Neural crest cell (in vitro differentiated cells): ENCODE measurements at regions not wholly inside any gene's neighbourhood (a gene's known extent, or its start where the extent isn't known, plus 50 kb on each side); places are given as distances from the start of the nearest gene placed in this dataset.

ENCODE experiments used
- DNase-seq: peaks from one replicate; pipeline ENCODE4 v3.0.0; 2021; ENCODE audit warnings: low read depth, mixed read lengths, low spot score
- H3K27ac Mint-ChIP-seq: one replicate; pipeline ENCODE4 v1.8.0; 2021; ENCODE audit warnings: mild to moderate bottlenecking, mixed read lengths; ENCODE audit not compliant: unreplicated experiment
- H3K27me3 Mint-ChIP-seq: 2 replicates; pipeline ENCODE4 v1.8.0; 2021; ENCODE audit warnings: low read depth, mild to moderate bottlenecking, mixed read lengths
- H3K36me3 Mint-ChIP-seq: 2 replicates; pipeline ENCODE4 v1.8.0; 2021; ENCODE audit warnings: low read depth, mild to moderate bottlenecking, mixed read lengths
- H3K4me1 Mint-ChIP-seq: 2 replicates; pipeline ENCODE4 v1.8.0; 2021; ENCODE audit warnings: mixed read lengths
- H3K4me3 Mint-ChIP-seq: one replicate; pipeline ENCODE4 v1.8.0; 2021; ENCODE audit warnings: mild to moderate bottlenecking, mixed read lengths
- H3K9me3 Mint-ChIP-seq: 2 replicates; pipeline ENCODE4 v1.8.0; 2021; ENCODE audit warnings: mixed read lengths
- TF ChIP-seq, protein P1 (sequence below): fragments of 200-600 bp; sonication (generic); conservative IDR thresholded peaks from 2 replicates; pipeline ENCODE4 v1.5.0; 2021; ENCODE audit warnings: antibody characterized with exemption, mild to moderate bottlenecking

DNA sequence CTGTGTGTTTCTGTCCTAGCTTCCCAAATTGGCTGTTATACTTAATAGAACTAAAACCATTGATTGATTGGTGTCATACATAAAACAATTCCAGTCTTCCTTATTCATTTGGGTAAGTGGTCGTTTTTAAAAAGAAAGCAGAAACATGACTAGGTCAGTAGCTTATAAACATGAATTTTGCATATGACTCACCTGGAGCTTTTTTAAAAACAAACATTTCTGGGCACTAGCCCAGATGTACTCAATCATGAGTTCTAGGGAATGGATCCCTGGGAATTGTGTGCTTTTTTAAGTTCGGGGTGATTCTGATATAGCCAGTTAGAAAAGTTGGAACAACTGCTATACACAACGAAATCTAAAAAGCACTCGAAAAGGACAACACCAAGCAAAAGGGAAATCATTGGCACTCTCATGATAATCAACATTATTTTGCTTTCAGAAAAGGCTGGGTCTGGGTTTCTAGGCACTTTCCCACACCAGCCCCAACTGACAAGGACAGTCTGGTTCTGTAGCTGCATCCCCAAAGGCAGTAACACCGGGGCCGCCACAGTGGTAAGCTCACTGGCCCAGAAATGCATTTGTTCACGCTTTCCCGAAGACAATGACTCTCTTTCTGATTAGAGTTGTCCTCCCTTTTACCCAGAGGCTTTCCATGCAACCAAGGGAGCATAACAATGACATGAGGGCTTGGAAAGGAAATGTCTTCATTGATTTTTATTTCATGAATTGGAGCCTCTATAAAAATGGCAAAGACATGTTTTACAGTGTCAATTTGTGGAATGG, 664.9 kb upstream of the WWC1 start:
- Mint-ChIP-seq H3K4me1 (peaks cover 23% of the 10 kb centered on the region), H3K27me3 (no peaks in the 10 kb centered on the region), H3K4me3 (no peak overlapping the region)

DNA sequence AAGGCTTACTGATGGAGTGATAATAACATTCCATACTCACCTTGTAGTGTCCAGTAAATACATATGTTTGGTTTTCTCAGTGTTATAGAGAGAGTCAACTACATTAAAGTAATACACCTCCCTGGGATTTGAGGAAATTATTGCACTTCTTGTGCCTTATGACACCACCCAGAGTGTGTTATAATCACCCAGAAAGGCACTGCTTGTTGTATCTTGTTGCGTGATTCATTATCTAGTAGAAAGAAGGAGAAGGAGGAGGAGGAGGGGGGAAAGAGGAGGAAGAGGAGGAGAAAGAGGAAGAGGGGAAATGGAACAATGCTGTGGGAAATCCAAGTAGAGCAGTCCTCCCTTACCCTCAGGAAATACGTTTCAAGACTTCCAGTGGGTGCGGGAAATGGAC, 661.8 kb upstream of the WWC1 start:
- H3K9me3 Mint-ChIP-seq: no peaks in the 10 kb centered on the region
- no peaks in the 10 kb centered on the region for H3K36me3 Mint-ChIP-seq
- DNase-seq: no peak
- H3K4me3 Mint-ChIP-seq: no peak overlapping the region
- no peak overlapping the region for H3K27ac Mint-ChIP-seq
- H3K27me3 Mint-ChIP-seq: no peaks in the 10 kb centered on the region
- TF ChIP-seq, protein P1, sequence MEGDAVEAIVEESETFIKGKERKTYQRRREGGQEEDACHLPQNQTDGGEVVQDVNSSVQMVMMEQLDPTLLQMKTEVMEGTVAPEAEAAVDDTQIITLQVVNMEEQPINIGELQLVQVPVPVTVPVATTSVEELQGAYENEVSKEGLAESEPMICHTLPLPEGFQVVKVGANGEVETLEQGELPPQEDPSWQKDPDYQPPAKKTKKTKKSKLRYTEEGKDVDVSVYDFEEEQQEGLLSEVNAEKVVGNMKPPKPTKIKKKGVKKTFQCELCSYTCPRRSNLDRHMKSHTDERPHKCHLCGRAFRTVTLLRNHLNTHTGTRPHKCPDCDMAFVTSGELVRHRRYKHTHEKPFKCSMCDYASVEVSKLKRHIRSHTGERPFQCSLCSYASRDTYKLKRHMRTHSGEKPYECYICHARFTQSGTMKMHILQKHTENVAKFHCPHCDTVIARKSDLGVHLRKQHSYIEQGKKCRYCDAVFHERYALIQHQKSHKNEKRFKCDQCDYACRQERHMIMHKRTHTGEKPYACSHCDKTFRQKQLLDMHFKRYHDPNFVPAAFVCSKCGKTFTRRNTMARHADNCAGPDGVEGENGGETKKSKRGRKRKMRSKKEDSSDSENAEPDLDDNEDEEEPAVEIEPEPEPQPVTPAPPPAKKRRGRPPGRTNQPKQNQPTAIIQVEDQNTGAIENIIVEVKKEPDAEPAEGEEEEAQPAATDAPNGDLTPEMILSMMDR: no peak
- H3K4me1 Mint-ChIP-seq: peaks cover 20% of the 10 kb centered on the region

More for the DNA sequence above, 664.9 kb upstream of the WWC1 start:
- no peak for DNase-seq
- H3K36me3 Mint-ChIP-seq: no peaks in the 10 kb centered on the region
- no peaks in the 10 kb centered on the region for H3K9me3 Mint-ChIP-seq
- TF ChIP-seq, protein P1: no peak
- H3K27ac Mint-ChIP-seq: no peak overlapping the region

DNA sequence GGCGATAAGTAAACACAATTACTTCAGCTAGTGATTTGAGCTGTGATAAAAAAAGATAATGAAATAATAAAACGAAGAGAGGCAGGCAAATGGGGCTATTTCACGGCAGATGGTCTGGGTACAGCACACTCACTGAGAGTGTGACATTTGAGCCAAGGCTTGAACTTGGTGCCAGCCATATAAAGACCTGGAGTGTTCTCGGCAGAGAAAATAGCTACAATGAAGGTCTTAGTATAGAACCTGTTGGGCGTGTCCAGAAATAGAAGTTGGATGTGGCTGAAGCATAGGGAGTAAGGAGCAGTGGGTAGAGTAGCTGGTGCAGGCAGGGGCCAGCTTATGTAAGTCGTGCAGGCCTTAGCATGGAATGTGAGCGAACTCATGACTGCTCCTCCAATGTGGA, 660.3 kb upstream of the WWC1 start:
- Mint-ChIP-seq H3K36me3 (no peaks in the 10 kb centered on the region), H3K4me1 (peaks cover 20% of the 10 kb centered on the region), H3K4me3 (no peak overlapping the region), H3K27me3 (no peaks in the 10 kb centered on the region), H3K9me3 (no peaks in the 10 kb centered on the region), H3K27ac (no peak overlapping the region)
- no peak for DNase-seq
- TF ChIP-seq, protein P1: no peak

DNA sequence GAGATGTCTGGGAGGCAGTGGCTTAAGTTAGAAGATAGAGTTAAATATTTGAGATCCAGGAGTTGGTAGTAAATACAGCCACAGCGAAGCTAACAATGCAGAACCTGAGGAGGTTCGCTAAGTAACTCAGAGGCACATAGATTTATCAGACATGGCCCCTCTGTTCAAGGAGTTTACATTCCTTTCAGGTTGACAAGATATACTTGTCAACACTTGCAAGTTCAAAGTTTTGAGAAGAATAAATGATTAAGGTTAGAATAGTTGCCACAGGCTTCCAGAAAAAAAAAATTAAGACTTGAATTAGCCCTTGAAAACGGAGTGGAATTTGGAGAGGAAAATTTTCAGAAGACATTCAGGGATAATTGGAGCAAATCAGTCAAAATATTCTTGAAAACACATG, 658.3 kb upstream of the WWC1 start:
- no peak overlapping the region for H3K4me3 Mint-ChIP-seq
- H3K27me3 Mint-ChIP-seq: no peaks in the 10 kb centered on the region
- no peaks in the 10 kb centered on the region for H3K36me3 Mint-ChIP-seq
- no peak overlapping the region for H3K27ac Mint-ChIP-seq
- no peak for DNase-seq
- H3K9me3 Mint-ChIP-seq: no peaks in the 10 kb centered on the region
- TF ChIP-seq, protein P1: no peak
- peaks cover 10% of the 10 kb centered on the region for H3K4me1 Mint-ChIP-seq

DNA sequence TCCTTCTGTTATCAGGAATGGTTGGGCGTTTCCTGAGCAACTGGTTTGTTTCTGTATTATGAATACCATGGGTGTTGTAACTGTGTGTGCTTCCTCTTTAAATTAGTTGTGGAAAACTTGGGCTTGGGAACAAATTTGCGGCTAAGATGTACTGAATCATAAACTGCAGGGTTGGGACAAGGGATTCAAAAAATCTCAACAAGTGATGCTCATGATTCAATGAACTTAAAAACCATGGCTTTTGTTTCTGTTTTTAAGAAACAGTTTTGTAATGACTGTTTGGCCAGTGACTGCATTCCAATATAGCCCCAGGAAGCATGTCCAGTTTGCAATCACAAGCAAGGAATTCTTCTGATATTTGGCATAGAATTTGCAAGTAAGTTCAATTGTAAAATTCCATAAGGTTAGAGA, 657.5 kb upstream of the WWC1 start:
- Mint-ChIP-seq H3K27ac (no peak overlapping the region), H3K27me3 (no peaks in the 10 kb centered on the region), H3K4me3 (no peak overlapping the region), H3K36me3 (no peaks in the 10 kb centered on the region), H3K4me1 (peaks cover 10% of the 10 kb centered on the region), H3K9me3 (no peaks in the 10 kb centered on the region)
- TF ChIP-seq, protein P1: no peak
- no peak for DNase-seq
